ENCODE measurements at regions not wholly inside any gene's neighbourhood (a gene's known extent, or its start where the extent isn't known, plus 50 kb on each side); places are given as distances from the start of the nearest gene placed in this dataset.

GRCh38 chr10:8576911-8577310 is 522.4 kb downstream of the GATA3 start:
- TF ChIP-seq CTCF (IDR thresholded peaks at IDR 0.05; ENCODE audit: insufficient read depth, low read length) (no peak), POLR2AphosphoS5 (IDR thresholded peaks at IDR 0.05; ENCODE audit: low read depth) (no peak), REST (IDR thresholded peaks at IDR 0.05; ENCODE audit: insufficient replicate concordance, low read depth) (no peak)

All from HL-60 (cell line).